ENCODE measurements at regions not wholly inside any gene's neighbourhood (a gene's known extent, or its start where the extent isn't known, plus 50 kb on each side); places are given as distances from the start of the nearest gene placed in this dataset.

DNA sequence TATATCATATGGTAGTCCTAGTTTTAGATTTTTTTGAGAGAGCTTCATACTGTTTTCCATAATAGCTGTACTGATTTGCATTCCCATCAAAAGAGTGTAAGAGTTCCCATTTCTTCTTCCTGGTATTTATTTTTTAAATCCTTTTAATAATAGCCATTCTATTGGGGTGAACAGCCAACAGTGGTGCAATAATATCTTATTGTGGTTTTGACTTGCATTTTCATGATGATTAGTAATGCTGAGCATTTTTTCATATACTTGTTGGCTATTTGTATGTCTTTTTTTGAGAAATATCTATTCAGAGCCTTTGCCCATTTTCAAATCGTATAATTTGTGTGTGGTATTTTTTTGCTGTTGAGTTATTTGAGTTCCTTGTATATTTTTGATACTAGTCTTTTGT lies 167.4 kb downstream of the FZD1 start:
- TF ChIP-seq POLR2A (IDR thresholded peaks at IDR 0.05; ENCODE audit: low read length) (no peak), GATA1 (IDR thresholded peaks at IDR 0.05; ENCODE audit: low read depth, low read length) (no peak)
